ENCODE measurements at regions not wholly inside any gene's neighbourhood (a gene's known extent, or its start where the extent isn't known, plus 50 kb on each side); places are given as distances from the start of the nearest gene placed in this dataset.

DNA sequence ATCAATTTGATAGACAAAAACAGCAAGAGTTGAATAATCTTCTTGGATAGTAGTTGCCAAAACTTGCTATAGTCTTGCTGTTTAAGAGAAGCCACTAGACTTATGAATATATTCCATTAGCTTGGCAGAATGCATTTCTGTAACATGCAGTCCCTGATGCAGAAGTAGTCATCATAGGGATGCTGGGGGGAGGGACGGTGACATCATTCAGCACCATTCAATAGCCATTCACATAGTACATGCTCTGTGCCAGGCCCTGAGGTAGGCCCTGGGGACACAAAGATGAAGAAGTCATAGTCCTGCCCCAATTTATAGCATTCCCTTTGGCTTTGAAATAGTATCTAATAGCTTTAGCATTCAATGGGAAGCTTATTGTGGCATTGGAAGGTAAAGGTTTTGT, 185.5 kb upstream of the AFF2 start:
- TF ChIP-seq, protein P1, sequence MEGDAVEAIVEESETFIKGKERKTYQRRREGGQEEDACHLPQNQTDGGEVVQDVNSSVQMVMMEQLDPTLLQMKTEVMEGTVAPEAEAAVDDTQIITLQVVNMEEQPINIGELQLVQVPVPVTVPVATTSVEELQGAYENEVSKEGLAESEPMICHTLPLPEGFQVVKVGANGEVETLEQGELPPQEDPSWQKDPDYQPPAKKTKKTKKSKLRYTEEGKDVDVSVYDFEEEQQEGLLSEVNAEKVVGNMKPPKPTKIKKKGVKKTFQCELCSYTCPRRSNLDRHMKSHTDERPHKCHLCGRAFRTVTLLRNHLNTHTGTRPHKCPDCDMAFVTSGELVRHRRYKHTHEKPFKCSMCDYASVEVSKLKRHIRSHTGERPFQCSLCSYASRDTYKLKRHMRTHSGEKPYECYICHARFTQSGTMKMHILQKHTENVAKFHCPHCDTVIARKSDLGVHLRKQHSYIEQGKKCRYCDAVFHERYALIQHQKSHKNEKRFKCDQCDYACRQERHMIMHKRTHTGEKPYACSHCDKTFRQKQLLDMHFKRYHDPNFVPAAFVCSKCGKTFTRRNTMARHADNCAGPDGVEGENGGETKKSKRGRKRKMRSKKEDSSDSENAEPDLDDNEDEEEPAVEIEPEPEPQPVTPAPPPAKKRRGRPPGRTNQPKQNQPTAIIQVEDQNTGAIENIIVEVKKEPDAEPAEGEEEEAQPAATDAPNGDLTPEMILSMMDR (conservative IDR thresholded peaks at IDR 0.05) = no peak
- H2BK120ac ChIP-seq (ENCODE audit: low read depth, low read length, poor library complexity, severe bottlenecking) = no peak overlapping the region
- H2AK5ac ChIP-seq (ENCODE audit: insufficient read length, low read length) = no peak overlapping the region
- H3K79me1 ChIP-seq (ENCODE audit: insufficient read depth, low read depth, low read length, poor library complexity, severe bottlenecking) = no peaks in the 10 kb centered on the region
- no peaks in the 10 kb centered on the region for H3K27me3 ChIP-seq (ENCODE audit: insufficient read depth, low read length)
- H2BK20ac ChIP-seq (ENCODE audit: low read depth, low read length, poor library complexity, severe bottlenecking) = no peak overlapping the region
- no peaks in the 10 kb centered on the region for H3K79me2 ChIP-seq (ENCODE audit: insufficient read depth, low read length)
- Mint-ChIP-seq H3K27ac (no peak overlapping the region), H3K9me3 (peaks cover 40 to 50% of the 10 kb centered on the region in 2 experiments), H3K27me3 (ENCODE audit: low read depth) (no peaks in the 10 kb centered on the region), H3K4me1 (no peaks in the 10 kb centered on the region; a peak in 1 of 4 replicates), H3K4me3 (no peak overlapping the region), H3K36me3 (ENCODE audit: insufficient read depth in 1 of 3, low read depth in 3 of 3) (peaks cover 0 to 8% (median 0%) of the 10 kb centered on the region in 3 experiments; a peak in 4 of 7 replicates)
- peaks cover 16% of the 10 kb centered on the region for H3K9me3 ChIP-seq (ENCODE audit: control insufficient read depth, low read depth, low read length)
- H4K91ac ChIP-seq (ENCODE audit: insufficient read length, low read depth, low read length) = no peak overlapping the region
- no peak overlapping the region for H2BK15ac ChIP-seq (ENCODE audit: low read depth, low read length)
- H3K9ac ChIP-seq (ENCODE audit: extremely low read depth, insufficient read length, low read length) = no peak overlapping the region
- no peak overlapping the region for H3K18ac ChIP-seq (ENCODE audit: insufficient read length, low read depth, low read length)
- H2BK12ac ChIP-seq (ENCODE audit: insufficient read length, low read depth, low read length) = no peak overlapping the region
- no peak overlapping the region for H3K4ac ChIP-seq (ENCODE audit: low read depth, low read length)
- H3K56ac ChIP-seq (ENCODE audit: insufficient read length, low read depth, low read length) = no peak overlapping the region
- no peak overlapping the region for H4K8ac ChIP-seq (replicated peaks; ENCODE audit: insufficient read length, low read depth, low read length)
- H3K23me2 ChIP-seq (ENCODE audit: insufficient read length, low read depth, low read length, poor library complexity, severe bottlenecking) = no peaks in the 10 kb centered on the region
- H4K5ac ChIP-seq (ENCODE audit: insufficient read length, low read depth, low read length) = no peak overlapping the region
- H3K4me2 ChIP-seq (ENCODE audit: insufficient read depth, insufficient read length, low read length) = no peak overlapping the region
- no peak overlapping the region for H3K14ac ChIP-seq (ENCODE audit: insufficient read depth, low read length)
- no peaks in the 10 kb centered on the region for H3K4me1 ChIP-seq (ENCODE audit: insufficient read depth, low read length)
- no peak overlapping the region for H2AFZ ChIP-seq (ENCODE audit: low read length)
- H2BK5ac ChIP-seq (ENCODE audit: insufficient read length, low read length) = no peak overlapping the region
- DNase-seq = no peak
- H4K20me1 ChIP-seq (ENCODE audit: control insufficient read depth, insufficient read depth, insufficient read length) = no peaks in the 10 kb centered on the region
- H3T11ph ChIP-seq (ENCODE audit: low read length) = no peak overlapping the region
- no CpG with 5 or more reads among the region's 1 CpG for WGBS (ENCODE audit: extremely low coverage, insufficient read length, low lambda C conversion rate)
- H3K27ac ChIP-seq (ENCODE audit: insufficient read length, low read depth, low read length) = no peak overlapping the region
- H3K23ac ChIP-seq (ENCODE audit: insufficient read length, low read depth, low read length) = no peak overlapping the region
